Sciatic nerve (tissue), 2 donors: ENCODE measurements at regions not wholly inside any gene's neighbourhood (a gene's known extent, or its start where the extent isn't known, plus 50 kb on each side); places are given as distances from the start of the nearest gene placed in this dataset.
"Not testable (repeated sequence)": the region's sequence is repeated elsewhere in the genome, so short reads cannot be mapped to it uniquely, and the experiment has no call there.

Experiments
- ATAC-seq: fragments of 200-7000 bp; cut with Tn5 transposase; one replicate; pipeline ENCODE4 v1.9.1; 2020; ENCODE audit warnings: mild to moderate bottlenecking, moderate library complexity
- DNase-seq: peaks from one replicate; pipeline ENCODE4 v3.0.0-alpha.2; 2020; ENCODE audit warnings: low spot score
- intact Hi-C: fragments of 100-400 bp; cut with DNase I; formaldehyde crosslinking; loops from one replicate; pipeline ENCODE4 v1.14.2; 2022
- donor health status: DM: no; HTN: no; CAD: no.
- donor health status: DM: no; HTN: no; CAD: no.

DNA sequence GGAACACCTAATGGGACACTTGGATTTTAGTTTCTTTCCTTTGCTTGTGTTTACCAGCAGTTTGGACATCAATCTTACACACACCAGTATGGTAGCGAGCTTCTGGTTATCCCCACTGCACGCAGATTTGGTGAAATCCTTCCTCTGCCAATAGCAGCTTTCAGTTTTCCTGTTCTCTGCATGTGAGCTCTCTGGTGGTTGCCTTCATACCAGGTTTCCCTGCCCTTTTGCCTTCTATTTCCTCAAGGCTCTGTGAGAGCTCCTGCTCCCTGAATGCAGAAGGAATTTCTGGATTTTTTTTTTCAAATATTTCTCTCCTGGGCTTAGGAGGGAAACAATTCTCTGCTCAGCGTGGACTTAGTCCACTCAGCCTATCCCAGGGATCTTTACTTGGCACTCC, 93.0 kb upstream of the CCDC91 start:
- intact Hi-C loops: loop anchor here (1.0 to 10.0 kb wide), 2 partner anchors 17 to 892 kb away; no protein-coding TSS in a partner anchor
- DNase-seq (no peak), ATAC-seq (peak; percentile 21)

DNA sequence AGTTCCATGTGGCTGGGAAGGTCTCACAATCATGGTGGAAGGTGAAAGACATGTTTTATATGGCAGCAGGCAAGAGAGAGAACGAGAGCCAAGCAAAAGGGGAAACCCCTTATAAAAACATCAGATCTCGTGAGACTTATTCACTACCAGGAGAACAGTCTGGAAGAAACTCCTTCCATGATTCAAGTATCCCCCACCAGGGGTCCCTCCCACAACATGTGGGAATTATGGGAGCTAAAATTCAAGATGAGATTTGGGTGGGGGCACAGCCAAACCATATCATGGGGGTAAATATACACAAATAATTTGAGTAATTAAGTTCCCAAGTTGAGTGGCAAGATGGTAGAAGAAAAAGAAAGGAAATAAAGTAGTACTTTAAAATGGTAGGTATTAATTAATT, 91.0 kb upstream of the CCDC91 start:
- ATAC-seq, DNase-seq: not testable (repeated sequence)
- intact Hi-C loops: loop anchor here (10.0 kb wide), 1 partner anchor 894 kb away; no protein-coding TSS in a partner anchor

DNA sequence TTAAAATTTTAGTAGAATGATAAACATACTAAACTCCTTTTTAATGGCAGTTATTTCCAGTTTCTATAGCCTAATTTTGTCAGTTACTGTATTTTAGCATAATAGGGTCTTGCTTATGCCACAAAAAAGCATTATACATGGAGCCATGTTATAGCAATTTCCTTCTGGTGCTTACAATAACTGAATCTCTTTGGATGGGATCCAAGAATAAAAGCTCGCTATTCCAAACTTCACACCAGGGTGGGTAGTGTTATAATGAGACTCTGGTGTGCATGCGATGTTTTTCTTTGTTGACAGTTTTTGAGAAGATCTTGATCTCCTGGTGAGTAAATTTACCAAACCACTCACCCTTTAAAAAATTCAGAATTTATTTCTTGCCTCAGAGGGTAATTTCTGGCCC, 90.4 kb upstream of the CCDC91 start:
- no peak for DNase-seq
- intact Hi-C loops: loop anchor here (10.0 kb wide), 1 partner anchor 895 kb away; no protein-coding TSS in a partner anchor
- ATAC-seq: no peak

DNA sequence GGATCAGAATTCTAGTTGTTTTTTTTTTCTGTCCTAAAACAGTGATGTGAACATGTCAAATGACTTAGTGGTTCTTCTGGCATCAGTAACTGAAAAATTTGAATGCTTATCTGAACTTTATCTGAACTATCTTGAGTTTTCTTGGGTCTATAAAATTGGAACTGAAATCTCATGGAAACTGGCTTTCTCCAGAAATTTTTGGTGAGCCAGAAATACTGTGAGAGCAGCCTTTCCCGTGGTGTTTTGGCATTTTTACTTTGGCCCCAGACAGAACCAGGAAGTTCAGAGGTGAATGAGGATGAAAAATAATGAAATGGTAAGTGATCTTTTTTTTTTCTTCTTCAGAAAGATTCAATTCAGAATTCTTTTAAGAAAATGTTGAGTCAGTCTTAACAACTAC, 89.5 kb upstream of the CCDC91 start:
- intact Hi-C loops: no loop called here
- ATAC-seq: peak; percentile 60

DNA sequence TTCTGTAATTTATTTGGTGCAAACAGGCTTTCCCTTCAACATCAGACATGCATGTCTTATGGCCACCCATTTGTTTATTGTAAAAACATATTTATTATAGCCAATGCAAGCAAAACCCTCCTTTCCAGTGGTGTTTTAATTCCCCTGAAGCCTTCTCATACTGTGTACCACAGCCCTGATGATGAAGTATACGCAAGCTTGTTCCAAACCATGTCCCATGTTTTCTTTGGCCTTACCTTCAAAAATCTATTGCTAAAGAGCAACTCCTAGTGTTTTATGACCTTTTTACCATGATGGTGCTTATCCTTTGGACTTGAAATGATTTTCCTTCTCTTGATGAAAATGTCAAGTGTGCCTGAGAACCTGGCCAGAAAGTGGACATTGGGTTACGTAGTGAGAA, 85.9 kb upstream of the CCDC91 start:
- ATAC-seq (peak; percentile 66), DNase-seq (no peak)
- intact Hi-C loops: no loop called here

More for the DNA sequence above, 89.5 kb upstream of the CCDC91 start:
- DNase-seq: no peak

DNA sequence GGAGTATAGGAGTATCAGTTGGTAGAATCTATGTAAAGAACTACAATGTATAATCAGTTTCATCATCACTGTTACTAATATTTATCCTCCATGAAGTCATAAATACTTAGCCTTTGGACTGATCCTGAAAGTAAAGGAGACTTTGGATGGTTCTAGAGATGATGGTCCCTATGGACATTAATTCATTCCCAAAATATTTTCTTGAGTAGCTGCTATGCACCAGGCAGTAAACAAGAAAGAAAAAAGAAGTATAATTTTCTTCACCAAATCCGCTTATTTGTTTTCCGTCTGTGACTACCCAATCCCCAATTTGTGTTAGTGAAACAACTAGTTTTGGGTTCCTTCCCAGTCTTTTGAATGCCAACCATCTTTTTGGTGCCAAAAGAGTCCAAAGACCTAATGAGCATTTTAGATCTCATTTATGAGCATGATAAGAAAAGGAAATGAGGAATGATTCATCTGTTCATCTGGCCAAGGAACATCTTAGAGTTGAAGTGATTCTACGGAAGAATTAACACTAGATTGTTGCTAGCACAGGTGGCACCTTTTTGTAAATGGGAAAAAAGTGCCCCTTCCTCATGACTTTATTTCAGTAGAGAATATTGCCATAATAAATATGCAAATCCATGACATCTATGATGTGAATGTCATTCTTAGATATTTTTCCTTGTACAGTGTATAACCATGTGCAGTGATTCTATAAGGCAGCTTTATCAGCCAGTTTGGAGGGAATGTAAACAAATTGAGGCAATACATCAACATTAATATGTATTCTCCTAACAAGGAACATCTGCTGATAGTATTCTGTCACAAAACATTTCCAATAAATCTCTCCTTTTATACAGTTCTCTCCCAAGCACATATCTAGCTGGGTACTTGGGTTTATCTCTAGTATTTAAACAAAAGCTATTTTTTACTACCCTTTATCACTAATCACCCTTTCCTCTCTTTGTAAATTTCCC, 85.1 kb upstream of the CCDC91 start:
- intact Hi-C loops: no loop called here
- peak; percentile 55 for ATAC-seq
- DNase-seq: no peak

DNA sequence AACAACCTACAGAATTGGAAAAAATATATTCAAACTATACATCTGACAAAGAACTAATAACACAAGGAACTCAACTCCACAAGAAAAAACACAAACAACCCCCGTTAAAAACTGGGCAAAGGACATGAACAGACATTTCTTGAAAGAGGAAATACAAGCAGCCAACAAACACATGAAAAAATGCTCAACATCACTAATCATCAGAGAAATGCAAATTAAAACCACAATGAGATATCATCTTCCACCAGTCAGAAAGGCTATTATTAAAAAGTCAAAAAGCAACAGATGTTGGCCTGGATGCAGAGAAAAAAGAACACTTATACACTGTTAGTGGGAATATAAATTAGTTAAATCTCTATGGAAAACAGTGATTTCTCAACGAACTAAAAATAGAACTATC, 82.6 kb upstream of the CCDC91 start:
- DNase-seq: no peak
- ATAC-seq: no peak
- intact Hi-C loops: no loop called here

DNA sequence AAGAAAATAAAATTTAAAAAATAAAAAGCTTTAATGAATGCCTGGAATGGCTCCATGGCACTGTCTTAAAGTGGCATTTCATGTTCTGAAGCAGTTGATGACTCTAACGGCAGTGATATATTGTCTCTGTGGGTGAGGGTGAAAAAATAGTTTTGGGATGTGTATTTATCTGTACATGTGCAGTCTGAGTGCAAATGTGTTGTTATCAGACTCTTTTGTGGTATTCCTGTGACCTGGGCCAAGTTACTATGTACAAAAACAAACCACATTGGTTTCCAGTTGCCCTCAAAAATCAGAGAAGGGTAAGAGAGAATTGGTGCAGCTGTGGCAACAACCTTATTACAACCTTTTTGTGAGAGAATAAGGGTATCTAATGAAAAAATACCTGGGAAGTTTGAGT, 81.7 kb upstream of the CCDC91 start:
- intact Hi-C loops: no loop called here
- DNase-seq (no peak), ATAC-seq (no peak)

DNA sequence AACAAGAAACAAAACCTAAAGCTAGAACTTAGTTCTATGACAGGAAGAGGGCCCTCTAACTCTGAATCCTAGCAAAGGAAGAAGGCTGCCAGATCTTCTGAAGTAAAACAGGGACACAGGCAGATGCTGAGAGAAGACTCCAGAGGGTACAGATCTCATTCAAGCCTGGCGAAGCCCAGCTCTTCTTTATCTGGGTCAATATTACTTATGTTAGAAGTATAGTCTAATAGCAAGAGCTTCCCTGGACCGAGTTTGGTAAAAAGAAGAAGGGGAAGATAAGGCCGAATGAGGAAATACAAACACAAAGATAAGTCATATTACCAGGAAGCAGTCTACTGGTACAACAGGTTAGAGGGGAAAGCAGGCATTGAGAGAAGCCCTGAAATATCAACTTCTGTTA, 79.9 kb upstream of the CCDC91 start:
- ATAC-seq (no peak), DNase-seq (no peak)
- intact Hi-C loops: no loop called here

DNA sequence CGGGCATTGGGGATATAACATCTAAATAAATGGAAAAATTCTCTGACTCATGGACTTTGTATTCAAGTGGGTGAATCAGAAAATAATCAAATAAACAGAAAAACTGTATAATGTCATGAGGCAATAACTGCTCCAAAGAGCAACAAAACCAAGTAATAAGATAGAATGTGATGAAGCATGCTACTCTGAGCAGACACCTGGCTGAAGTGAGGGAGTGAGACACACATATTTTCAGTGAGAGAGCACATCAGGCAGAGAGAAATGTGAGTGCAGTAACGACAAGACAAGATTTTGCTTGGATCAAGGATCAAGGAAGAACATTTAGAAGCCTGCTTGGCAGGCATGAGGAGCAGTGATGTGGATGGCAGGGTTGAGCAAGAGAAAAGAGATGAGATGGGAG, 75.8 kb upstream of the CCDC91 start:
- intact Hi-C loops: no loop called here
- ATAC-seq (no peak), DNase-seq (no peak)

DNA sequence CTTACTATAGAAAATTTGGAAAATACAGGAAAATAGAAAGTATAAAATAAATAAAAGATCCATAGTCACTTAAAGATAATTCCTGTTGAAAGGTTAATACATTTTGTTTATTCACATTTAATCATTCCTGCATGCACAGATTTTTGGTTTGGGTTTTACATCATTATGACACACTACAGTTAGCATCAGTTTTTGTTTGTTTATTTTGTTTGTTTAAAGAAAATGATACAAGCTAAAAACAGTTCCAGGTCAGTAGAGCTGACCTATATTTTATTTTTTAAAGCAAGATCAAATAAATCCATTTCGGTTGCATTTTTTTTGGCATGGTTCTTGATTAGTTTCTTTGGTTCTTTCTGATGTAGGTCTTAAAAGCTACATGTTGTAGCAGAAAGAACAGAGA, 68.8 kb upstream of the CCDC91 start:
- intact Hi-C loops: no loop called here
- ATAC-seq: no peak
- DNase-seq: no peak

DNA sequence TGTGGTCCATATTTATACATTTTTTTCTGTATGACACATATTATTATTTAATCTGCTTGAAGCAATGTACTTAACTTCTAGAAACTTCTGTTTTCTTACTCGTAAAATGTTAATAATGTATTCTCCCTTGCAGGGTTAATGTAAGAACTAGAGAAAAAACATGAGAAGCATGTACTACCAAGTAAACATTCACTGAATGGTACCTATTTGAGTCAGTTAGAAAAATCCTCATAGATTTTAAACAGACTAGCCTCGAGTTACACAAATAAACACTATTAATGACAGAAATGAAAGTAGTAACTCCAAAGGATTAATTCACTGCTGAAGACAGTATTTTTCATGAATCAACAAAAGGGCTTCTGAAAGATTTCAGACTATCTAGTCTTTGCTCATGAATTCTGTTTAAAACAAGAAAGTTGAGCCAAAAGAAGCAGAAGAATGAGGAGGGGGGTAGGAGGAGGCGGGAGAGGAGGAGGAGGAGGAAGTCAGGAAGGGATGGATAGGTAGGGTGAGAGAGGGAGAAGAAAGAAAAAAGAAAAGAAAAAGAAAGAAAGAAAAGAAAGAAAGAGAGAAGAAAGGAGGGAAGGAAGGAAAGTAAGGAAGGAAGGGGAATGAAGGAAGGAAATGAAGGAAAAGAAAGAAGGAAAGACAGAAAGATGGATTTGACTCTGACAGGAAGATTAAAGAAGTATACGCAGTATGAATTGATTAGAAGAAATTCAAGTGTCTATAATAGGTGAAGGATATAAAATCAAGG, 68.2 kb upstream of the CCDC91 start:
- DNase-seq (no peak), ATAC-seq (no peak)
- intact Hi-C loops: no loop called here

DNA sequence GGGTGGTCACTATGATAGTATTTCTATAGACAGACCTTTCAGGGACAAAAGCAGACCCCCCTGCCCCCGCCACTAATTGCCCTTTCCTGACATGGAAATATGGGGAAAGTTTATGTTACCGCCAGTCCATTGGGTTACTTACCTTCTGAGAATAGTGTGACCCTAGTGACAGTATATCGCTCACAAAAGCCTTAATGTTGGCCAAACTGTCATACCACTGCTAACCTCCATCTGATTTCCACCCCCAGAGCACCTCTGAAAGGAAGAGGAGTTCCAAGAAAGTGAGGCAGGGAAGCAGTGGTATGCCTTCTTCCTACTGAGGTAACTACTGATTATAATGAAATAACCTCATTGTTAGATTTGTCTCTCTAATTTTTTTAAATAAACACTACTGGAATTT, 67.5 kb upstream of the CCDC91 start:
- intact Hi-C loops: no loop called here
- ATAC-seq (no peak), DNase-seq (no peak)

DNA sequence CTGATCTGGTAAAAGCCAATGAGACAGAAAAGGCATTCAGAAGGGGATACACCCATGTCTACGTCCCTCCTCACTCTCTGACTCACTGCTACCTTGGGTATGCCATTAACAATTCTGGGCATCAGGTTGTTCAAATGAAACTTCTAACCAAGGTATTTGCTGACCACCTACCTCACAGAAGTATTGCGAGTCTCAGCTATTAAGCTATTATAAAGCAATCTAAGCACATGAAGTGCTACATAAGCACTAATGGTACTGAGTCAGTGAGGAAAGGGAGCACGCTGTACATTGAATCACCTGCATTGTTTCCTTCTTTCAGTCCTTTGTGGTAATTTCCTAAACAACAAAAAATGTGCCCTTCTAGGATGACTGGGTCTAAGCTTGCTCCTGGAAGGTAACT, 62.8 kb upstream of the CCDC91 start:
- intact Hi-C loops: no loop called here
- ATAC-seq (no peak), DNase-seq (no peak)

DNA sequence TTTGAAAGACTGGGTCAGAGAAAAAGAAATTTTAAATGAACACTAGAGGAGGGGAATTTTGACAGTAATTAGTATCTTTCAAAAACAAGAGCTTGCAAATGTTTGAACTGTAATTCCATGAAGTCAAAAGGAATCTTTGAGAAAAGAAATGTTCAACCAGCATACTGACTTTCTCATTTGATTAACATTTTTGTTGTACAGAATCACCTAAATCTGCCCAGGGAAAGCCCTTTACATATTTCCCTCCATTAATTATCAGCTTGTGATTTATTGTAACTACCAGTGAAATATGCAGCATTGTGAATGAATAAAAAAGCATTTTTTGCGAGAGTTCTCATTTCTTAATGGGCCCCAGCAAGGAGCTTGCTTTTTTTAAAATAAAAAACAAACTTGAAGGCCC, 61.2 kb upstream of the CCDC91 start:
- ATAC-seq (no peak), DNase-seq (no peak)
- intact Hi-C loops: no loop called here

DNA sequence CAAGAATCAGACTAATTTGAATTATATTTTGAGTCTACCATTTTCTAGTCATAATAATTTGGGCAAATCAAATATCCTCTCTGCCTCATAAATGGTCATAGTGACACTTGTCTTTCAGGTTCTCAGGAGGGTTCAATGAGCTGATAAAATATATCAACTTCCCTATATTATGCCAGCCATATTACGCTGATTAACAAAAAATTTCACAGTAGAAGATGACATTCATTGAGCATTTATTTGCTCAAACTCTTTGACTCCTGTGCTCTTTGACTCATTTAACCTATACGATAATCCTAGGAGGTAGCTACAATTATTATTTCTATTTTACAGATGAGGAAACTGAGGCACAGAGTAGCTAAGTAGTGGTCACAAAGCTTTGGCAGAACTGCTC, 60.0 kb upstream of the CCDC91 start:
- no peak for DNase-seq
- no peak for ATAC-seq
- intact Hi-C loops: no loop called here

DNA sequence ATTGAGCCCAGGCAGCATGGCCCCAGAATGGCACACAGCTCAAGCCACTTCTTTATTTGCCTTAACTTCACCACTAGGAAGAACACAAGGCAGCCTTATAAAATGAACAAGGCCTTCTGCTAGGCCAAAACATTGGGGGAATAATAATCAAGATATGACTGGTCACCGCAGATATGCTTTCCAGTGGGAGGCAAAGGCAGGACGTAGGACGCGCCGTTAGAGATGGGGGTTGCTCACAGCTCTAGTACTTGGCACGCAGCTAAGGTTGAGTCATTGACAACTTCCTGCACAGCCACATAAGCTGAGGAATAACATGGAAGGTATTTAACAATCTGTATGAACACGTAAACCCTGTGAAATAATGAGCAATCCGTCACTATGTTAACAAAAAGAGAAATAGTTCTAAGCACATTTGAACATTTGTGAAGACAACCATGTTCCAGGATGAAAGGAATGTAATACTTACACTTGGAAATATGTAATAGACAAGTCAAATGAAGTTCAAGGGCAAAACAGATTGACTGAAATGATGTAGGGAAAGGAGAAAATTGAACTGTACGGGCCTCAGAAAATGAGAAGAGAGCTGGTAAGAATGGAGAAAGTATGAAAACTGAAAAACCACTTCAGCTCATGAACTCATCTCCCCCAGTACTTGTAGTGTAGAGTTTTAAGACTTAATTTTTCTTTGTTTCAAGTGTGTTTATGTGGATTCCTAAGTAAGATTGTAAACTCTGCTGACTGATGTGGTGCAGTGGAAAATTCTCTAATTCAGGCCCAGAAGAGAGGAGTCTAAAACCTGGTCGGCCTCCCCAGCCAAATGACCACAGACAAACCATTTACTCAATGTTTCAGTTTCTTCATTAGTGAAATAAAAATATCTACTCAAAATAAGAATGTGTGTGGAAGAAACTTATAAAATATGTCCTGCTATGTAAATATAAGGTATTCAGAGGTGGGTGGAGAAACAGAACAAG, 59.3 kb upstream of the CCDC91 start:
- ATAC-seq (no peak), DNase-seq (no peak)
- intact Hi-C loops: no loop called here

DNA sequence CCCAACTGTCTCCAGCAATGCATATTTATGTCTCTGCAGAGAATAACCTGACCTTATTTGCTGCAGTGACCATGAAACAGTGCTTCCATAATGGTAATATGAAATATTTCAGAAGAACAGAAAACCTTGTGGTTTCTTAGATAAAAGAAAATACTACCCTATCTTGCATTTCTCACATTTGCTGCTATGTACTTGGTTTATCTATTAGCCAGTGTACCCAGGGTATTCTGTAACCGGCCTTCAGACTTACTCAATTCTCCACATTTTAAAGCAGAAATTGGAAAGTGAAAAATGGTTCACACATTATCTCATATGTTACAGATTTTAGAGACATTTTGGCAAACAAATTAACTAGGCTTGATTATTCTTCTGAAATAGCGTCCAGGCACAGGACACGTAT, 57.9 kb upstream of the CCDC91 start:
- ATAC-seq (no peak), DNase-seq (no peak)
- intact Hi-C loops: no loop called here

DNA sequence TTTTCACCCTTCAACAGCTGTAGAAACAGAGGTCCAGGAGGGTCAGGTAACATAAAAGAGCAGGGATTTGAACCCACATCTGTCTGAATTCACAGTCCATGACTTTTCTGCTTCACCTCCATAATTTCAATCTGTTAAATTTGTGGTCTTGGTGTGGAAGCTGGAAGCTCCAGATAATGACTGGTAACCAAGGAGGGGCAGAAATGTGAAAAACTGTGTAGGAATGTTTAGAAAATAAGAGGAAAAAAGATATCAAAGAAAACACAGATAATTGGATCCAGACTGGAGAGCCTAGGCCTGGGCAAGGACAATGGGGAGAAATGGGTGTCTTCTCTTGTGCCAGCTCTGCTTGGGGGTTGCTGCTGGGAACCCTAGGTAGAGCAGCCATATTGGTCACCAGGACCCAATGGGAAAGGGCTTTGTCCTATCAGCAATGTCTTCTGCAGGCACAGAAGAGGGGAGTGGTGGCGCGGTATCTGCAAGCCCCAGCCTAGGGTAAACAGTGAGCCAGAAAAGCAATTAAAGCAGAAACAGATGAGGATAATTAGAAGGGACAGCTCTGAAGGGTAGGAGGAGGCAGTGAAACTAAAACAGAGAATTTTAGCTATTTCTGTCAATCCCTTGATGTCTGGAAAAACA, 54.3 kb upstream of the CCDC91 start:
- intact Hi-C loops: no loop called here
- DNase-seq: no peak
- ATAC-seq: no peak
